ENCODE measurements at regions not wholly inside any gene's neighbourhood (a gene's known extent, or its start where the extent isn't known, plus 50 kb on each side); places are given as distances from the start of the nearest gene placed in this dataset.
"Not testable (repeated sequence)": the region's sequence is repeated elsewhere in the genome, so short reads cannot be mapped to it uniquely, and the experiment has no call there.

DNA sequence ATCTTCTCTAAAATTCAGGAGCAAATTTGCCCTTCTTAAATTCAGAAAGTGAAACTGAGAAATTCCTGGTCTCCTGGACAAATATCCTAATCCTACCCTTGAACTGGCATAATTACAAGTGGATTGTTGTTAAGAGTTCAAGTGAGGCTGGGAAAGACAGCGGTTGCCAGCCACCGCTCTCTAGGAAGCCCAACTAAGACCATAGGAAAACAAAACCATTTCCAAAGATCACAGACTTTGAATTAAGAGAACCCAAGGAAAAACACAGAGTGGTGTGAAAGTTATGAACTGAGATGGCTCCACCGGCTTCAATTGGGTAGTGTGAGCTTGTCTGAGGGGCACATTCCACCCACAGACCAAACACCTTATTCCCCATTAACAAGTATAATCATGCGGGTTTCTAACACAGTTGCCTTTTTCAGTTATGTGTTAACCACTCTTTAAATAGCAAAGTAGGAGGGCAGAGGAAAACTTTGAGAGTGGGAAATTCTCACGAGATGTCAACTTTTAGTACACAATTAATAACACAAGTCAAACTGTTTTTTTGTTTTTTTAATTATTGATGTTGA, 1628.8 kb upstream of the SEL1L start:
- no peak for DNase-seq

GRCh38 chr14:83163016-83163415, 1629.4 kb upstream of the SEL1L start:
- DNase-seq, result no peak

GRCh38 chr14:83164016-83164415, 1630.4 kb upstream of the SEL1L start:
- no peak for DNase-seq

DNA sequence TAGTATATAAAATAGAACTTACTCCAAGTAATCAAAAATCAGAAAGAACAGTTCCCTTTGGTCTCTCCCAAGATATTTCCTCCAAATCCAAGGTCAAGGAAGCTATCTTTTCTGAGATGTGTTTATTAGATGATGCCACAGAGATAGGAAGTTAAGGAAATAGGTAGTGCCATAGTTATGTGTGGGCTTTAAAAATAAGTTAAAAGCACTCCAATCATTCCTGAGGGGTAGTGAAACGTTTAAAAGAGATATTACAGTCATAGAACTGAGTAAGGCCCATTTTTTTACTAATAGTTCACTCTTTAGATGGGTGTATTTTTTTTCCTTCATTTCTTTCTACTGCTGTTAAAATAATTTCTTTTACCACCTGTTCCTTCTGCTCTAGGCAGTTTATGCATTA, 1630.9 kb upstream of the SEL1L start:
- DNase-seq, result no peak

- no peak for DNase-seq
Measured at GRCh38 chr14:83170165-83170564, 1636.5 kb upstream of the SEL1L start.

GRCh38 chr14:83171761-83172160, 1638.1 kb upstream of the SEL1L start:
- no peak for DNase-seq

- DNase-seq, result no peak
Measured at GRCh38 chr14:83172363-83172762, 1638.7 kb upstream of the SEL1L start.

DNA sequence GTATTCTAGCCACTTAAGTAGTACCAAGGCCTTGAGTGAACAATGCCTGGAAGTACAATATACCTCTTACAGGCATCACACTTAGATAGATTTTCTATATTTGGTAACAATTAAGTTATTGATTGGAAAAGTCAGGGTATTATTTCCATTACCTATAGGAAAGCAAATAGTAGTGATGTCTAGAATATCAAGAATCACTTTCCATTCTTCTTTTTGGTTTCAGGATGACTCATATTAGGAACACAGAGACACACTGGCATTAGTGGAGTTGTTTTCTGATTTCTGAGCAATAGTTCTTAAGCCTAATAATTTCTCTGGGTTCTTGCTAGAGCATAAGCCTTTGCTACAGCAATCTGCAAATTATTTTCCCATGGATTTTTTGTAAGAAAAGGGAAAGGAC, 1640.0 kb upstream of the SEL1L start:
- DNase-seq, result no peak

- no peak for DNase-seq
Measured at GRCh38 chr14:83184531-83184930, 1650.9 kb upstream of the SEL1L start.

GRCh38 chr14:83188311-83188710, 1654.7 kb upstream of the SEL1L start:
- DNase-seq, result not testable (repeated sequence)

GRCh38 chr14:83196236-83196635, 1662.6 kb upstream of the SEL1L start:
- DNase-seq, result no peak

GRCh38 chr14:83197271-83197670, 1663.6 kb upstream of the SEL1L start:
- no peak for DNase-seq

DNA sequence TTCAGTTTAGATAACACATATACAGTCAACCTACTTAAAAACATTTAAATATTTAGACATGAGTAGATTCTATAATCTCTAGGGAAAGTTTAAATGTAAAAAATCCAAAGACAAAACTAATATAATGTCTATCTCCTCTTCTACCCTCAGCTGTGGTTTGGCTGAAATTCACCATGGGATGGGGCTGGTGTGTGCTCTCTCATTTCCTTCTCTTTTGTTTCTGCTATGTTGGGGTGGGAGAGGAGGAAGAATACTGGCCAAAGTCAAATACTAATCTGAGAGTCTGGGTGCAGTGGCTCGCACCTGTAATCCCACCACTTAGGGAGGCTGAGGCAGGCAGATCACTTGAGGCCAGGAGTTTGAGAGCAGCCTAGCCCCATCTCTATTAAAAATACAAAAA, 1673.9 kb upstream of the SEL1L start:
- no peak for DNase-seq

GRCh38 chr14:83208341-83208740, 1674.7 kb upstream of the SEL1L start:
- no peak for DNase-seq

DNA sequence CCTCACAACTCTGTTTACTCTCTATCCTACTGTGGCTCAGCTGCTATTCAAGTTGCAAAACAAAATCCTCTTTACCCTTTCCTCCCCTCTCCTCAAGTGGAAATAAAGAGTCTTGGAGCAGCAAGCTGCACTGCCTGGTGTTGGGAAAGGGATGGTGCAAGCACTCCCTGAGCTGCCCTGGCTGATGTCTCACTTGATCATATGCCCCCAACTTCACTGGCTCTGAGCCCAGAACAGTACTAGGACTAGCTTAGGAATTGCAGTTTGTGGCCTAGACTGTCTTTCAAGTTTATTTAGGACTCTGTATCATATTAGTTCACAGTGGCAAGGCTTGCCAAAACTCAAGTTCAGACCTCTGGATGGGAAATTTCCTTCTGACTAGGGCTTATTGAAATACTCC, 1683.8 kb upstream of the SEL1L start:
- DNase-seq, result no peak

- no peak for DNase-seq
Measured at GRCh38 chr14:83247924-83248639, 1714.4 kb upstream of the SEL1L start.

DNA sequence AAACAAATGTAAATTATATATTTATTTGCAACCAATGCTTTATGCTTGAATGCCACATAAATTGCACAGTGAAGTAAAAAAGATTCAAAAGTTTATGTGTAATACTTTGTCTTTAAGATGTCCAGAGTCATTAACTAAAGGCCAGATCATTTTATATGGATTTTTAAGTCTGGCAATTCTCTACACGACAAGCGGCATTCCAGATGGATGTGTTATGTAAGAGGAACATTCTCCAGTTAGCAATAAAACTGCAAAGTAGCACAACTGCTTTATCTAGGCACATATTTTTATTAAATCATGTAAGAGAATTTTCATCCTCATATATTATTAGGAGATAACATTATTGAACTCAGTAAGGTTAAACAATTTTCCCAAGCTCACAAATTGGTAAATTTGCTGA, 1717.7 kb upstream of the SEL1L start:
- no peak for DNase-seq

DNA sequence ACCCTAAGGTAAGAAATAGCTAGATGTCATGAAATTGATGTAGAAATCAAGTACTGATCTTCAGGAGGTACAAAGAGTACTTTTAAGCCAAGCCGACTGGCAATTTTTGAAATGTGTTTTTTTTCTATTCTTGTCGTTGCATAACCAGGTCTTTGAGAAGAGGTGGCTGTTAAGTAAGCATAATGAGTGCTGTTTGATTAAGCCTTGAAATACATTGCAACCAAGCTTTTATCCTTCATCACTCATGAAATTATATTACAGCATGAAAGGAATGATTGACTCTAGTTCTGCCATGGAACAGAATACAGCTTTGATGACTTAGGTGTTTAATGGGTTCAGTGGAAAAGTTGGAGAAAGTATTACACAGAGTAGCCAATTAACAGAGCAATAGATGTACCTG, 1720.2 kb upstream of the SEL1L start:
- DNase-seq, result no peak

DNA sequence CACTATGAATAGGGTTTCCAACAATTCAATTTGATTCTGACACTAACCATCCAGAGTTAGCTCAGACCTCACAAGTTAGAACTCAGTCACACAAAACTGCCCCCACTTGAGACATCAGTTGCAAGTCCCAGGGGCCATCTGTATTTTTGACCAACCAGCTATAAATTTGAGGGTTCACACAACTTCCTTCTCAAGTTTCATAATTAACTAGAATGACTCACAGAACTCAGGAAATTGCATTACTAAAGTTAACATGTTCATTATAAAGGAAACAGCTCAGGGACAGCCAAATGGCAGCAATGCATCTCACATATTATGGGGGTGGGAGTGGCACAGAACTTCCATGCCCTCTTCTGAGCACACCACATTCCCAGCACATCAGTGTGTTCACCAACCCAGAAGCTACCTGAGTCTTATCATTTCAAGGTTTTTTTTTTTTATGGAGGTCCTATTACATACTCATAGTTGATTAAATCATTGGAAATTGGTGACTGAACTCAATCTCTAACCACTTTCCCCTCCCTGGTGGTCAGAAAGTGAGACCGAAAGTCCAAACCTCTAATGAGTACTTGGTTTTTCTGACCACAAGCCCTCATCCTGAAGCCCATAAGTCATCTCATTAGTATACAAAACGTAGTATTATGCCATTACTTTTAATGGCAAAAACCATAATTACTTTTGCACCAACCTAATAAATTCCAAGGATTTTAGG, 1721.5 kb upstream of the SEL1L start:
- DNase-seq, result no peak

GRCh38 chr14:83255727-83256090, 1722.1 kb upstream of the SEL1L start:
- DNase-seq, result no peak

DNA sequence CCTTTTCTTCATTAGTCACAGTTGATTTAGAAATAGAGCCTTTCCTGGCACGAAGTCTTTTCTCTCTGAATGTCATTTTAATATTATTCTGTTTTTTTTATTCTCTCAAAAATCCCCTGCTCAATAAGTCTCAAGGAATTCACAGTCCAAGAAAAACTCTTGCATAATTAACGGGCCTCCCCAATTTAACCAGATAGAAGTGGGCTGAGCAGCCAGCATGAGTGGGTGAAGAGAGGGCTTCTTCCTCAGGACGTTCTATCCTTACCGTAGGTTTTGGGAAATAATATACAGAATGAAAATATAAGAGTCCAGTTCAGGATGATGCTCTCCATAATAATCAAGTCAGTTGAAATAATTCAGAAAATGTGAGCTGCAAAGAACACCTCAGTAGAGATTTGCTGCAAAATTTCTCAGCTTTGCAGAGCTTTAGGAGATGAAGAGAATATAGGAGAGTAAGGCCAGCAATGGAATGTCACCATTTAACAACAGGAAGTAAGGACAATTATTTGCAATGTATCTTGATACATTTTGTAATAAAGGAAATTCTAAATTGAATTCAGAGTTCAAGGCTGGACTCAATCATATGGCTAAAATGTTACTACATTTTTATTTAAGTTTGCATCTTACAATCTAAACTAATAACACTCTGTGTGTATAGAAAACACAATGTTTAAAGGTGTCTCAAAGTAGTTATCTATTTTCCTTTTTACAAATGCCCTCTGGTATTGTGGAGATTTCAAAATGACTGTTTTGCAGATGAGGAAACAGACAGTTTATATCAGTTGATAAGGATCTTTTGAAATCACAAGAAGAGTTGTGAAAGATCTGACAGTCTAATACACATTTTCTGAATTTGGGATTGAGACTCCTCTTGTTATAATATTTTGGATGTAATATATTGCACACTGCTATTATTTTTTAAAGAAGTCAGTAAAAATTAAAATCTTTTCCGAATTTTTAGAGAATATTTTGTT, 1724.1 kb upstream of the SEL1L start:
- DNase-seq, result no peak

- DNase-seq, result no peak
Measured at GRCh38 chr14:83260751-83261150, 1727.1 kb upstream of the SEL1L start.

- no peak for DNase-seq
Measured at GRCh38 chr14:83269583-83269982, 1735.9 kb upstream of the SEL1L start.

All from GDM1 (cell line).